ENCODE measurements at regions not wholly inside any gene's neighbourhood (a gene's known extent, or its start where the extent isn't known, plus 50 kb on each side); places are given as distances from the start of the nearest gene placed in this dataset.
"Not testable (repeated sequence)": the region's sequence is repeated elsewhere in the genome, so short reads cannot be mapped to it uniquely, and the experiment has no call there.

- no peak for DNase-seq (ENCODE audit: low read depth)
Observed at GRCh38 chr2:760001-760400, 82.8 kb upstream of the TMEM18 start.

GRCh38 chr2:758073-758820, 81.0 kb upstream of the TMEM18 start:
- no peak for DNase-seq (ENCODE audit: low read depth)

GRCh38 chr2:753123-753522, 75.9 kb upstream of the TMEM18 start:
- DNase-seq (ENCODE audit: low read depth) = no peak

- DNase-seq (ENCODE audit: low read depth) = no peak
Observed at GRCh38 chr2:751474-751873, 74.3 kb upstream of the TMEM18 start.

GRCh38 chr2:750628-751027, 73.4 kb upstream of the TMEM18 start:
- DNase-seq (ENCODE audit: low read depth) = no peak

GRCh38 chr2:747762-748351, 70.7 kb upstream of the TMEM18 start:
- no peak for DNase-seq (ENCODE audit: low read depth)

- no peak for DNase-seq (ENCODE audit: low read depth)
Observed at GRCh38 chr2:746697-747096, 69.5 kb upstream of the TMEM18 start.

GRCh38 chr2:744088-744487, 66.9 kb upstream of the TMEM18 start:
- no peak for DNase-seq (ENCODE audit: low read depth)

- DNase-seq (ENCODE audit: low read depth) = no peak
Observed at GRCh38 chr2:742221-742620, 65.0 kb upstream of the TMEM18 start.

GRCh38 chr2:741195-741496, 63.9 kb upstream of the TMEM18 start:
- DNase-seq (ENCODE audit: low read depth) = no peak

- peak; percentile 2 for DNase-seq (ENCODE audit: low read depth)
Observed at GRCh38 chr2:740322-741194, 63.4 kb upstream of the TMEM18 start.

- DNase-seq (ENCODE audit: low read depth) = not testable (repeated sequence)
Observed at GRCh38 chr2:739864-740321, 62.7 kb upstream of the TMEM18 start.

GRCh38 chr2:736939-737338, 59.7 kb upstream of the TMEM18 start:
- no peak for DNase-seq (ENCODE audit: low read depth)

- no peak for DNase-seq (ENCODE audit: low read depth)
Observed at GRCh38 chr2:735670-736218, 58.5 kb upstream of the TMEM18 start.

- DNase-seq (ENCODE audit: low read depth) = no peak
Observed at GRCh38 chr2:734496-734895, 57.3 kb upstream of the TMEM18 start.

- DNase-seq (ENCODE audit: low read depth) = no peak
Observed at GRCh38 chr2:733495-733894, 56.3 kb upstream of the TMEM18 start.

- no peak for DNase-seq (ENCODE audit: low read depth)
Observed at GRCh38 chr2:733001-733400, 55.8 kb upstream of the TMEM18 start.

GRCh38 chr2:731711-732110, 54.5 kb upstream of the TMEM18 start:
- no peak for DNase-seq (ENCODE audit: low read depth)

- DNase-seq (ENCODE audit: low read depth) = no peak
Observed at GRCh38 chr2:729376-729861, 52.2 kb upstream of the TMEM18 start.

GRCh38 chr2:728165-728564, 51.0 kb upstream of the TMEM18 start:
- no peak for DNase-seq (ENCODE audit: low read depth)

- no peak for DNase-seq (ENCODE audit: low read depth)
Observed at GRCh38 chr2:727071-727470, 49.9 kb upstream of the TMEM18 start.
